NCI-H128 (cell line): ENCODE measurements at regions not wholly inside any gene's neighbourhood (a gene's known extent, or its start where the extent isn't known, plus 50 kb on each side); places are given as distances from the start of the nearest gene placed in this dataset.
"Not testable (repeated sequence)": the region's sequence is repeated elsewhere in the genome, so short reads cannot be mapped to it uniquely, and the experiment has no call there.

Experiments
- DNase-seq: peaks from one replicate; lab custom pipeline; 2025; ENCODE audit not compliant: unreplicated experiment; lab: John Stamatoyannopoulos, UW

GRCh38 chr17:70564006-70564620 lies 394.8 kb downstream of the KCNJ2 start:
- no peak for DNase-seq

- no peak for DNase-seq
These were observed 399.8 kb downstream of the KCNJ2 start for GRCh38 chr17:70569128-70569527.

- DNase-seq, result no peak
These were observed 408.1 kb downstream of the KCNJ2 start for GRCh38 chr17:70577456-70577855.

- no peak for DNase-seq
These were observed 412.1 kb downstream of the KCNJ2 start for GRCh38 chr17:70581459-70581858.

GRCh38 chr17:70582777-70583176 lies 413.4 kb downstream of the KCNJ2 start:
- DNase-seq, result no peak

GRCh38 chr17:70584255-70584654 lies 414.9 kb downstream of the KCNJ2 start:
- no peak for DNase-seq

GRCh38 chr17:70588003-70588402 lies 418.7 kb downstream of the KCNJ2 start:
- no peak for DNase-seq

- no peak for DNase-seq
These were observed 428.4 kb downstream of the KCNJ2 start for GRCh38 chr17:70597774-70598173.

- DNase-seq, result no peak
These were observed 429.9 kb downstream of the KCNJ2 start for GRCh38 chr17:70599198-70599597.

- DNase-seq, result not testable (repeated sequence)
These were observed 430.6 kb downstream of the KCNJ2 start for GRCh38 chr17:70599945-70600344.

GRCh38 chr17:70603226-70603625 lies 433.9 kb downstream of the KCNJ2 start:
- DNase-seq, result no peak

GRCh38 chr17:70604854-70605253 lies 435.5 kb downstream of the KCNJ2 start:
- DNase-seq, result no peak

- DNase-seq, result no peak
These were observed 436.8 kb downstream of the KCNJ2 start for GRCh38 chr17:70606086-70606485.

- DNase-seq, result no peak
These were observed 438.9 kb downstream of the KCNJ2 start for GRCh38 chr17:70608193-70608592.

- DNase-seq, result no peak
These were observed 439.6 kb downstream of the KCNJ2 start for GRCh38 chr17:70608957-70609356.

- no peak for DNase-seq
These were observed 440.2 kb downstream of the KCNJ2 start for GRCh38 chr17:70609566-70609965.

- no peak for DNase-seq
These were observed 440.8 kb downstream of the KCNJ2 start for GRCh38 chr17:70610161-70610560.

- no peak for DNase-seq
These were observed 444.3 kb downstream of the KCNJ2 start for GRCh38 chr17:70613681-70614080.

GRCh38 chr17:70615831-70616230 lies 446.5 kb downstream of the KCNJ2 start:
- no peak for DNase-seq

GRCh38 chr17:70618641-70619040 lies 449.3 kb downstream of the KCNJ2 start:
- DNase-seq, result no peak

GRCh38 chr17:70621566-70621965 lies 452.2 kb downstream of the KCNJ2 start:
- no peak for DNase-seq

- DNase-seq, result peak; percentile 3
These were observed 453.3 kb downstream of the KCNJ2 start for GRCh38 chr17:70622368-70623260.
